GM12878 (cell line): ENCODE measurements at regions not wholly inside any gene's neighbourhood (a gene's known extent, or its start where the extent isn't known, plus 50 kb on each side); places are given as distances from the start of the nearest gene placed in this dataset.

ENCODE experiments used
- EZH2 ChIP-seq: IDR thresholded peaks from 2 replicates; pipeline ENCODE4 v1.6.1; 2012; ENCODE audit warnings: low read depth, mild to moderate bottlenecking, control low read depth, inconsistent platforms, low read length, borderline replicate concordance; ENCODE audit not compliant: control insufficient read depth
- MEF2B ChIP-seq: fragments of 450-650 bp; IDR thresholded peaks from 2 replicates; pipeline ENCODE4 v1.6.1; 2018; ENCODE audit warnings: mild to moderate bottlenecking, moderate library complexity; ENCODE audit not compliant: partially characterized antibody, poor library complexity, severe bottlenecking
- MXI1 ChIP-seq: fragments of 150-350 bp; IDR thresholded peaks from 2 replicates; pipeline ENCODE4 v1.6.1; 2011; ENCODE audit warnings: low read depth, mild to moderate bottlenecking, inconsistent platforms, low read length, improper control_type of control experiment
- NFIC ChIP-seq: IDR thresholded peaks from 2 replicates; pipeline ENCODE4 v1.6.1; 2012; ENCODE audit warnings: low read depth, mild to moderate bottlenecking, inconsistent platforms, low read length, moderate library complexity
- POLR2A ChIP-seq: IDR thresholded peaks from 2 replicates; pipeline ENCODE4 v1.6.1; 2011; ENCODE audit warnings: low read depth, mild to moderate bottlenecking, low read length
- POLR2AphosphoS5 ChIP-seq: IDR thresholded peaks from 2 replicates; pipeline ENCODE4 v1.6.1; 2011; ENCODE audit warnings: mild to moderate bottlenecking, low read length, inconsistent platforms
- SP1 ChIP-seq: IDR thresholded peaks from one replicate; pipeline ENCODE4 v1.6.1; 2011; ENCODE audit warnings: low read depth, low read length
- SREBF2 ChIP-seq: IDR thresholded peaks from 2 replicates; pipeline ENCODE4 v1.6.1; 2012; ENCODE audit warnings: mild to moderate bottlenecking, low read length
- ZSCAN29 ChIP-seq: fragments of 450-650 bp; IDR thresholded peaks from 2 replicates; pipeline ENCODE4 v1.6.1; 2017; ENCODE audit warnings: mild to moderate bottlenecking, moderate library complexity
- TF ChIP-seq, protein P1 (sequence below), 3 experiments: IDR thresholded peaks in 2 of 3; conservative IDR thresholded peaks in 1 of 3; 2 replicates each; pipeline ENCODE4 v1.5.1; 2011; ENCODE audit warnings: low read depth in 3 of 3, low read length in 3 of 3, mild to moderate bottlenecking in 3 of 3, control low read depth in 2 of 3, moderate library complexity in 2 of 3, inconsistent platforms in 1 of 3, mixed read lengths in 1 of 3; ENCODE audit not compliant: control insufficient read depth in 2 of 3, insufficient read depth in 1 of 3; ENCODE audit errors: extremely low read depth in 1 of 3

DNA sequence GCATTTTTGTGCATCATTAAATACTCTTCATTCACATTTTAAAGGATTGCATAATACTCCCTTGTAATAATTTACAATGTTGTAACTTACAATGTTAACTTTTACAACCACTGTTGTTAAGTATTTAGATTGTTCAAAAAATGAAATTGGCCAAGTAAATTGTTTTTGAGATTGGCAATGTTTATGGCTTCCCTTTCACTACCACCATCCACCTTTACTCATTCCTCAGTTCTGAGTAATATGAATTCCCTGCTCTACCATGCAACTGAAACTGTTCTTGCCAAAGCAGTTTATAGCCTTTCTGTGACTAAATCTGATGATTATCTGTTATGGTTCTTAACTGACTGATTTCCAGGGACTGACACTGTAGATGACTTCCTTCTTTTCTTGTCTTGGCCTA is 80.5 kb upstream of the TMEM106B start:
- TF ChIP-seq ZSCAN29 = no peak
- TF ChIP-seq EZH2 = no peak
- TF ChIP-seq, protein P1, sequence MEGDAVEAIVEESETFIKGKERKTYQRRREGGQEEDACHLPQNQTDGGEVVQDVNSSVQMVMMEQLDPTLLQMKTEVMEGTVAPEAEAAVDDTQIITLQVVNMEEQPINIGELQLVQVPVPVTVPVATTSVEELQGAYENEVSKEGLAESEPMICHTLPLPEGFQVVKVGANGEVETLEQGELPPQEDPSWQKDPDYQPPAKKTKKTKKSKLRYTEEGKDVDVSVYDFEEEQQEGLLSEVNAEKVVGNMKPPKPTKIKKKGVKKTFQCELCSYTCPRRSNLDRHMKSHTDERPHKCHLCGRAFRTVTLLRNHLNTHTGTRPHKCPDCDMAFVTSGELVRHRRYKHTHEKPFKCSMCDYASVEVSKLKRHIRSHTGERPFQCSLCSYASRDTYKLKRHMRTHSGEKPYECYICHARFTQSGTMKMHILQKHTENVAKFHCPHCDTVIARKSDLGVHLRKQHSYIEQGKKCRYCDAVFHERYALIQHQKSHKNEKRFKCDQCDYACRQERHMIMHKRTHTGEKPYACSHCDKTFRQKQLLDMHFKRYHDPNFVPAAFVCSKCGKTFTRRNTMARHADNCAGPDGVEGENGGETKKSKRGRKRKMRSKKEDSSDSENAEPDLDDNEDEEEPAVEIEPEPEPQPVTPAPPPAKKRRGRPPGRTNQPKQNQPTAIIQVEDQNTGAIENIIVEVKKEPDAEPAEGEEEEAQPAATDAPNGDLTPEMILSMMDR (IDR thresholded peaks at IDR 0.05 in 2 of 3, conservative IDR thresholded peaks at IDR 0.05 in 1 of 3; ENCODE audit: control insufficient read depth in 2 of 3, extremely low read depth in 1 of 3, insufficient read depth in 1 of 3, low read depth in 3 of 3, low read length in 3 of 3) = no peak
- TF ChIP-seq NFIC = no peak
- no peak for TF ChIP-seq MXI1
- no peak for TF ChIP-seq SP1
- TF ChIP-seq POLR2A = no peak
- TF ChIP-seq MEF2B = no peak
- no peak for TF ChIP-seq POLR2AphosphoS5
- TF ChIP-seq SREBF2 = no peak
